Mesenchymal stem cell (in vitro differentiated cells and primary cell): ENCODE measurements at regions not wholly inside any gene's neighbourhood (a gene's known extent, or its start where the extent isn't known, plus 50 kb on each side); places are given as distances from the start of the nearest gene placed in this dataset.

Source experiments
- DNase-seq: peaks from one replicate; pipeline ENCODE4 v3.0.0-alpha.2; 2013
- H2AFZ ChIP-seq: one replicate; pipeline ENCODE4 v1.6.1; 2013; ENCODE audit warnings: low read depth, mild to moderate bottlenecking, control low read depth, inconsistent platforms, low read length, moderate library complexity
- H2AK5ac ChIP-seq: 2 replicates; pipeline ENCODE4 v1.6.1; 2013; ENCODE audit warnings: low read length, moderate library complexity, mild to moderate bottlenecking, inconsistent platforms; ENCODE audit not compliant: severe bottlenecking
- H2BK120ac ChIP-seq: one replicate; pipeline ENCODE4 v1.6.1; 2013; ENCODE audit warnings: low read depth, mild to moderate bottlenecking, inconsistent platforms, low read length, moderate library complexity
- H2BK12ac ChIP-seq, 2 experiments: one replicate each; pipeline ENCODE4 v1.6.1; 2013; ENCODE audit warnings: inconsistent platforms in 2 of 2, low read length in 2 of 2, mild to moderate bottlenecking in 2 of 2, moderate library complexity in 2 of 2, control low read depth in 1 of 2
- H2BK15ac ChIP-seq: one replicate; pipeline ENCODE4 v1.6.1; 2013; ENCODE audit warnings: mild to moderate bottlenecking, low read depth, inconsistent platforms; ENCODE audit not compliant: poor library complexity, severe bottlenecking
- H2BK5ac ChIP-seq: 2 replicates; pipeline ENCODE4 v1.6.1; 2013; ENCODE audit warnings: low read depth, mild to moderate bottlenecking, low read length, control low read depth, inconsistent platforms; ENCODE audit not compliant: poor library complexity, severe bottlenecking
- H3K14ac ChIP-seq, 2 experiments: one replicate each; pipeline ENCODE4 v1.6.1; 2013; ENCODE audit warnings: inconsistent platforms in 2 of 2, low read length in 2 of 2, control low read depth in 1 of 2, mild to moderate bottlenecking in 1 of 2, moderate library complexity in 1 of 2
- H3K18ac ChIP-seq, 2 experiments: one replicate each; pipeline ENCODE4 v1.6.1; 2013; ENCODE audit warnings: inconsistent platforms in 2 of 2, low read length in 2 of 2, control low read depth in 1 of 2, low read depth in 1 of 2, mild to moderate bottlenecking in 1 of 2
- H3K23ac ChIP-seq, 2 experiments: one replicate each; pipeline ENCODE4 v1.6.1; 2013; ENCODE audit warnings: inconsistent platforms in 2 of 2, low read length in 2 of 2, mild to moderate bottlenecking in 2 of 2, moderate library complexity in 2 of 2, control low read depth in 1 of 2
- H3K27ac ChIP-seq: 2 replicates; pipeline ENCODE4 v1.5.1; 2013; ENCODE audit warnings: mild to moderate bottlenecking, moderate library complexity, low read length, control low read depth, inconsistent platforms; ENCODE audit not compliant: poor library complexity, severe bottlenecking
- H3K27me3 ChIP-seq, 2 experiments: 2 replicates each; pipeline versions ENCODE4 v1.6.1 to v1.7.0; 2013; ENCODE audit warnings: low read length in 2 of 2, mild to moderate bottlenecking in 2 of 2, moderate library complexity in 2 of 2, control low read depth in 1 of 2, inconsistent platforms in 1 of 2; ENCODE audit not compliant: control insufficient read depth in 1 of 2, insufficient read depth in 1 of 2
- H3K36me3 ChIP-seq, 2 experiments: 2 replicates each; pipeline versions ENCODE4 v1.6.1 to v1.7.0; 2013; ENCODE audit warnings: low read length in 2 of 2, control low read depth in 1 of 2, inconsistent platforms in 1 of 2, low read depth in 1 of 2, mild to moderate bottlenecking in 1 of 2; ENCODE audit not compliant: insufficient read depth in 2 of 2, control insufficient read depth in 1 of 2
- H3K4ac ChIP-seq, 2 experiments: one replicate each; pipeline ENCODE4 v1.6.1; 2013; ENCODE audit warnings: inconsistent platforms in 2 of 2, low read length in 2 of 2, mild to moderate bottlenecking in 2 of 2, moderate library complexity in 2 of 2, control low read depth in 1 of 2, low read depth in 1 of 2
- H3K4me1 ChIP-seq: 2 replicates; pipeline ENCODE4 v1.6.1; 2013; ENCODE audit warnings: low read depth, low read length, control low read depth; ENCODE audit not compliant: control insufficient read depth, insufficient read depth
- H3K4me2 ChIP-seq: 2 replicates; pipeline ENCODE4 v1.6.1; 2013; ENCODE audit warnings: low read length, mild to moderate bottlenecking, inconsistent platforms; ENCODE audit not compliant: poor library complexity, severe bottlenecking
- H3K4me3 ChIP-seq, 2 experiments: 2 replicates each; pipeline versions ENCODE4 v1.5.1 to v1.7.0; 2013; ENCODE audit warnings: low read length in 2 of 2, mild to moderate bottlenecking in 2 of 2, control low read depth in 1 of 2, low read depth in 1 of 2; ENCODE audit not compliant: insufficient read depth in 1 of 2
- H3K79me1 ChIP-seq: replicated peaks from 2 replicates; pipeline ENCODE4 v1.6.1; 2013; ENCODE audit warnings: mild to moderate bottlenecking, control low read depth, low read length, inconsistent platforms; ENCODE audit not compliant: poor library complexity, severe bottlenecking
- H3K9ac ChIP-seq: 2 replicates; pipeline ENCODE4 v1.7.0; 2013; ENCODE audit warnings: mild to moderate bottlenecking, low read length, moderate library complexity
- H3K9me3 ChIP-seq: 2 replicates; pipeline ENCODE4 v1.7.0; 2013; ENCODE audit warnings: mild to moderate bottlenecking, low read length; ENCODE audit not compliant: control insufficient read depth
- H4K8ac ChIP-seq: one replicate; pipeline ENCODE4 v1.6.1; 2013; ENCODE audit warnings: inconsistent platforms, mild to moderate bottlenecking, low read length, moderate library complexity
- H4K91ac ChIP-seq: one replicate; pipeline ENCODE4 v1.6.1; 2013; ENCODE audit warnings: mild to moderate bottlenecking, low read length, inconsistent platforms
- WGBS: methylation state at CpG from one replicate; pipeline ENCODE4 v1.1.7; 2013; ENCODE audit warnings: mixed read lengths; 5-methylcytosine and 5-hydroxymethylcytosine counted together

DNA sequence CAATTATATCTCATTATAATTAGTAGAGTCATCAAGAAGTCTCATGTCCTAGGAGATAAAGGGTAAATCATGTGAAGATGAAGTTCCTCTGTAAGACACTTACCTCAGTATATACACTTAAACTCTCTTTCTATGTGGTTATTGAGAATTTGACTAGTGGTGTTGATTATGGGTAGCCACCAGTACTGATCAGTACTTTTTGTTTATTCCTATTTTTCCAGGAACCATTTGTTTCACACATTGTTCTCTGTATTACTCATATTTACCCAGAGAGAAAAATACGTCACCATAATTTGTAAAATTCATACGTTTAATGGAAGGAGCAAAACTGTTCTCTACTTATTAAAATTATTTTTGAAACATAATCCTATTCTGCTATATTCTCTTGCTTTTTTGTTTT is 55.8 kb upstream of the PRDM8 start:
- Histone ChIP-seq H3K4me2 (no peak overlapping the region), H2AK5ac (no peak overlapping the region), H3K36me3 (no peaks in the 10 kb centered on the region), H2BK12ac (no peak overlapping the region), H3K23ac (no peak overlapping the region), H2AFZ (no peak overlapping the region), H3K4me3 (no peak overlapping the region), H3K79me1 (no peaks in the 10 kb centered on the region), H3K4ac (no peak overlapping the region), H3K9me3 (no peaks in the 10 kb centered on the region), H3K9ac (no peak overlapping the region), H3K18ac (no peak overlapping the region), H2BK15ac (no peak overlapping the region), H4K8ac (no peak overlapping the region), H4K91ac (no peak overlapping the region), H2BK120ac (no peak overlapping the region), H3K14ac (no peak overlapping the region), H3K27me3 (no peaks in the 10 kb centered on the region), H3K4me1 (no peaks in the 10 kb centered on the region), H3K27ac (no peak overlapping the region), H2BK5ac (no peak overlapping the region)
- WGBS, result no CpG with 5 or more reads among the region's 2 CpGs
- DNase-seq, result no peak

- WGBS, result 100% methylated on average over 1 of the region's 2 CpGs
- Histone ChIP-seq H2BK15ac (no peak overlapping the region), H3K23ac (no peak overlapping the region), H3K4me1 (no peaks in the 10 kb centered on the region), H3K9me3 (no peaks in the 10 kb centered on the region), H3K9ac (no peak overlapping the region), H4K91ac (no peak overlapping the region), H3K4me3 (no peak overlapping the region), H2BK120ac (no peak overlapping the region), H2BK5ac (no peak overlapping the region), H3K18ac (no peak overlapping the region), H4K8ac (no peak overlapping the region), H3K36me3 (no peaks in the 10 kb centered on the region), H3K27ac (no peak overlapping the region), H3K79me1 (no peaks in the 10 kb centered on the region), H2AK5ac (no peak overlapping the region), H2BK12ac (no peak overlapping the region), H3K14ac (no peak overlapping the region), H3K4me2 (no peak overlapping the region), H3K4ac (no peak overlapping the region), H3K27me3 (no peaks in the 10 kb centered on the region), H2AFZ (no peak overlapping the region)
- DNase-seq, result no peak
These were observed 57.1 kb upstream of the PRDM8 start for GRCh38 chr4:80140194-80140593.

DNA sequence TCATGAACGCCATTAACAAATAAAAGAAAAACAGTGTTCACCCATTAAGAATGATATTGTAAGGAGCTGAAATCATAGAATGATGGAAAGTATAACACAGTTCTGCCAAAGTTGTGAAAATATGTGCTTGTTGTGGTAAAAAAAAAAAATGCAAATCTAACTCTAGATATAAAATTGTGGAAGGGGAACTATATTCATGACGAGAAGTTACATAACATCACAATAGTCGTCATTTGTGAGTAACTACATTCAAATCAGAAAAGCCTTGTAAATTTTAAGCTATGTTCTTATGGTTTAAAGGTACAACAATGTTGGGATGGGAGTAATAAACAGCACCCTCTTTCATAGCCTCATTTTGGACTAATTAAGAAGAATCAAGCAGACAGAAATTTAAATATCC is 57.6 kb upstream of the PRDM8 start:
- WGBS, result no CpG with 5 or more reads among the region's 3 CpGs
- Histone ChIP-seq H3K9ac (no peak overlapping the region), H3K18ac (no peak overlapping the region), H3K9me3 (no peaks in the 10 kb centered on the region), H3K4ac (no peak overlapping the region), H2AK5ac (no peak overlapping the region), H3K36me3 (no peaks in the 10 kb centered on the region), H3K4me2 (no peak overlapping the region), H3K27ac (no peak overlapping the region), H4K91ac (no peak overlapping the region), H2BK15ac (no peak overlapping the region), H2BK12ac (no peak overlapping the region), H3K4me1 (no peaks in the 10 kb centered on the region), H2BK5ac (no peak overlapping the region), H3K4me3 (no peak overlapping the region), H3K79me1 (no peaks in the 10 kb centered on the region), H2BK120ac (no peak overlapping the region), H3K27me3 (no peaks in the 10 kb centered on the region), H4K8ac (no peak overlapping the region), H2AFZ (no peak overlapping the region), H3K14ac (no peak overlapping the region), H3K23ac (no peak overlapping the region)
- no peak for DNase-seq

GRCh38 chr4:80138551-80139538 is 58.5 kb upstream of the PRDM8 start:
- Histone ChIP-seq H2BK12ac (no peak overlapping the region), H3K18ac (no peak overlapping the region), H3K4ac (no peak overlapping the region), H2BK120ac (no peak overlapping the region), H3K79me1 (no peaks in the 10 kb centered on the region), H2BK15ac (no peak overlapping the region), H3K27me3 (no peaks in the 10 kb centered on the region), H3K36me3 (no peaks in the 10 kb centered on the region), H2AK5ac (no peak overlapping the region), H4K91ac (no peak overlapping the region), H3K4me3 (no peak overlapping the region), H3K14ac (no peak overlapping the region), H2BK5ac (no peak overlapping the region), H2AFZ (no peak overlapping the region), H3K27ac (no peak overlapping the region), H3K4me2 (no peak overlapping the region), H4K8ac (no peak overlapping the region), H3K23ac (no peak overlapping the region), H3K9me3 (no peaks in the 10 kb centered on the region), H3K4me1 (no peaks in the 10 kb centered on the region), H3K9ac (peak overlapping the region; percentile 9)
- no CpG with 5 or more reads among the region's 2 CpGs for WGBS
- no peak for DNase-seq
